NB4 (cell line): ENCODE measurements at regions not wholly inside any gene's neighbourhood (a gene's known extent, or its start where the extent isn't known, plus 50 kb on each side); places are given as distances from the start of the nearest gene placed in this dataset.

Experiments used
- CTCF ChIP-seq: IDR thresholded peaks from one replicate; pipeline ENCODE4 v1.5.1; 2012; ENCODE audit warnings: low read depth, low read length
- MYC ChIP-seq: IDR thresholded peaks from 2 replicates; pipeline ENCODE4 v1.6.1; 2011; ENCODE audit warnings: low read depth, low read length
- POLR2A ChIP-seq: IDR thresholded peaks from 2 replicates; pipeline ENCODE4 v1.6.1; 2011; ENCODE audit warnings: mild to moderate bottlenecking; ENCODE audit not compliant: insufficient read length; ENCODE audit errors: extremely low read depth

DNA sequence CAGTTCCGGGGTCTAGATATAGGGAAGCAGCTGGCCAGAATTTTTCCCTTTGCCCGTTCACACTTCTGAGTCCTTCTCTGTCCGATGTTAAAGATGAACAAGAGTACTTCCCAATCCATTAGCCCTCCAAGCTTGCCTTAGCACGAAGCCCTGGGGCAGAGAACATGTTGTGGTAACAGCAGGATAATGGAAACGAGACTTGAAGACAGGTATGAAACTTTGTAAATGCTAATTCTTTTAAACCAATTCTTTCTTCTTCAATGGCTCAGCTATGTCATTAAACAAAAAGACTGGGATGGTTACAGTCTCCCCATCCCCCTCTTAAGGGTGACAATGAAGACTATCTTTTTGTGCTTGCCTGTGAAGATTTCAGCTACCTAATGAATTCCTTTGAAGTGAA, 218.5 kb downstream of the PLA2G4A start:
- TF ChIP-seq CTCF, result no peak
- no peak for TF ChIP-seq POLR2A
- no peak for TF ChIP-seq MYC
